ENCODE measurements at regions not wholly inside any gene's neighbourhood (a gene's known extent, or its start where the extent isn't known, plus 50 kb on each side); places are given as distances from the start of the nearest gene placed in this dataset.
"Not testable (repeated sequence)": the region's sequence is repeated elsewhere in the genome, so short reads cannot be mapped to it uniquely, and the experiment has no call there.

- DNase-seq, result no peak
These were observed 175.8 kb upstream of the TCF4 start for GRCh38 chr18:55763805-55764204.

GRCh38 chr18:55763298-55763697 lies 175.3 kb upstream of the TCF4 start:
- no peak for DNase-seq

GRCh38 chr18:55762424-55762823 lies 174.4 kb upstream of the TCF4 start:
- DNase-seq, result no peak

GRCh38 chr18:55753643-55754263 lies 165.8 kb upstream of the TCF4 start:
- no peak for DNase-seq

GRCh38 chr18:55751476-55751875 lies 163.5 kb upstream of the TCF4 start:
- no peak for DNase-seq

GRCh38 chr18:55748227-55748738 lies 160.3 kb upstream of the TCF4 start:
- DNase-seq, result no peak

GRCh38 chr18:55744206-55744605 lies 156.2 kb upstream of the TCF4 start:
- DNase-seq, result no peak

- DNase-seq, result no peak
These were observed 155.7 kb upstream of the TCF4 start for GRCh38 chr18:55743736-55744135.

- DNase-seq, result no peak
These were observed 155.1 kb upstream of the TCF4 start for GRCh38 chr18:55743133-55743532.

GRCh38 chr18:55739488-55739887 lies 151.5 kb upstream of the TCF4 start:
- DNase-seq, result no peak

GRCh38 chr18:55738483-55739114 lies 150.6 kb upstream of the TCF4 start:
- no peak for DNase-seq

GRCh38 chr18:55737781-55738468 lies 149.9 kb upstream of the TCF4 start:
- no peak for DNase-seq

- DNase-seq, result no peak
These were observed 149.3 kb upstream of the TCF4 start for GRCh38 chr18:55737266-55737665.

GRCh38 chr18:55735969-55736368 lies 148.0 kb upstream of the TCF4 start:
- DNase-seq, result no peak

- no peak for DNase-seq
These were observed 147.3 kb upstream of the TCF4 start for GRCh38 chr18:55735199-55735855.

GRCh38 chr18:55732227-55733106 lies 144.5 kb upstream of the TCF4 start:
- no peak for DNase-seq

GRCh38 chr18:55731594-55732042 lies 143.6 kb upstream of the TCF4 start:
- no peak for DNase-seq

- DNase-seq, result not testable (repeated sequence)
These were observed 133.0 kb upstream of the TCF4 start for GRCh38 chr18:55721006-55721405.

GRCh38 chr18:55713707-55714106 lies 125.7 kb upstream of the TCF4 start:
- DNase-seq, result no peak

GRCh38 chr18:55706898-55707297 lies 118.9 kb upstream of the TCF4 start:
- DNase-seq, result no peak

- no peak for DNase-seq
These were observed 111.3 kb upstream of the TCF4 start for GRCh38 chr18:55699233-55699765.

- DNase-seq, result no peak
These were observed 108.8 kb upstream of the TCF4 start for GRCh38 chr18:55696811-55697210.
